SK-N-SH (cell line): ENCODE measurements at regions not wholly inside any gene's neighbourhood (a gene's known extent, or its start where the extent isn't known, plus 50 kb on each side); places are given as distances from the start of the nearest gene placed in this dataset.

ENCODE experiments used
- CTCF ChIA-PET: fragments of 300-600, 350-600 bp; formaldehyde crosslinking; extraction: SDS; loops from one replicate; lab custom pipeline; 2021; lab: Yijun Ruan, JAX
- POLR2A ChIA-PET: fragments of 350-600 bp; sonication (Branson Sonifier 250); formaldehyde crosslinking; extraction: SDS; loops from one replicate; lab custom pipeline; 2020; ENCODE audit warnings: antibody characterized with exemption, inconsistent platforms; lab: Yijun Ruan, JAX
- DNase-seq: peaks from one replicate; pipeline ENCODE4 v3.0.0; 2012
- H2AFZ ChIP-seq: fragments of 200-600 bp; sonication (generic); 2 replicates; pipeline ENCODE4 v1.8.1; 2016; ENCODE audit warnings: antibody characterized with exemption, mild to moderate bottlenecking, low read depth
- H3F3A ChIP-seq: fragments of 200-600 bp; sonication (generic); replicated peaks from 2 replicates; pipeline ENCODE3; 2016; ENCODE audit warnings: antibody characterized with exemption, mild to moderate bottlenecking; ENCODE audit not compliant: insufficient read depth
- H3K27ac ChIP-seq, 2 experiments: fragments of 200-500 bp in 1 of 2; fragments of 200-600 bp in 1 of 2; sonication (Bioruptor generic) in 1 of 2; sonication (generic), shearing (Covaris generic) in 1 of 2; 2 replicates each; pipeline versions ENCODE4 v1.5.1 to v1.6.1; 2014 to 2016; ENCODE audit warnings: low read depth in 2 of 2, inconsistent platforms in 1 of 2, low read length in 1 of 2, mild to moderate bottlenecking in 1 of 2, mixed read lengths in 1 of 2
- H3K27me3 ChIP-seq: fragments of 200-600 bp; sonication (generic), shearing (Covaris generic); 2 replicates; pipeline ENCODE4 v1.6.1; 2016; ENCODE audit warnings: mixed run types; ENCODE audit not compliant: insufficient read depth
- H3K36me3 ChIP-seq, 2 experiments: fragments of 200-500 bp in 1 of 2; fragments of 200-600 bp in 1 of 2; sonication (Bioruptor generic) in 1 of 2; sonication (generic) in 1 of 2; replicated peaks in 1 of 2; 2 replicates each; pipeline versions ENCODE3 to v1.5.1; 2014 to 2016; ENCODE audit warnings: low read length in 1 of 2, mild to moderate bottlenecking in 1 of 2; ENCODE audit not compliant: insufficient read depth in 2 of 2, control insufficient read depth in 1 of 2
- H3K4me1 ChIP-seq, 2 experiments: fragments of 200-500 bp in 1 of 2; fragments of 200-600 bp in 1 of 2; sonication (Bioruptor generic) in 1 of 2; sonication (generic), shearing (Covaris generic) in 1 of 2; 2 replicates each; pipeline versions ENCODE4 v1.5.1 to v1.6.1; 2014 to 2016; ENCODE audit warnings: low read depth in 1 of 2, low read length in 1 of 2, mixed run types in 1 of 2; ENCODE audit not compliant: insufficient read depth in 2 of 2, control insufficient read depth in 1 of 2
- H3K4me2 ChIP-seq: fragments of 200-600 bp; sonication (generic), shearing (Covaris generic); 2 replicates; pipeline ENCODE4 v1.6.1; 2017; ENCODE audit warnings: mixed run types
- H3K4me3 ChIP-seq, 2 experiments: fragments of 200-500 bp in 1 of 2; fragments of 200-600 bp in 1 of 2; sonication (Bioruptor generic) in 1 of 2; sonication (generic), shearing (Covaris generic) in 1 of 2; 2 replicates each; pipeline versions ENCODE4 v1.5.1 to v1.8.1; 2014 to 2016; ENCODE audit warnings: low read depth in 2 of 2, inconsistent platforms in 1 of 2, low read length in 1 of 2, mild to moderate bottlenecking in 1 of 2, mixed read lengths in 1 of 2, moderate library complexity in 1 of 2
- H3K79me2 ChIP-seq: fragments of 200-600 bp; sonication (generic); 2 replicates; pipeline ENCODE4 v1.8.1; 2017; ENCODE audit warnings: mild to moderate bottlenecking; ENCODE audit not compliant: insufficient read depth
- H3K9ac ChIP-seq: fragments of 200-600 bp; sonication (generic); 2 replicates; pipeline ENCODE4 v1.6.1; 2017; ENCODE audit warnings: mixed run types
- H3K9me2 ChIP-seq: fragments of 200-600 bp; sonication (generic); 2 replicates; pipeline ENCODE4 v1.6.1; 2017; ENCODE audit warnings: mixed run types
- H3K9me3 ChIP-seq: fragments of 200-600 bp; sonication (generic); 2 replicates; pipeline ENCODE4 v1.6.1; 2017; ENCODE audit warnings: mixed run types, mild to moderate bottlenecking, moderate library complexity
- H4K20me1 ChIP-seq: fragments of 200-600 bp; sonication (generic); 2 replicates; pipeline ENCODE4 v1.6.1; 2017; ENCODE audit warnings: mild to moderate bottlenecking, mixed run types; ENCODE audit not compliant: insufficient read depth
- CTCF ChIP-seq: fragments of 200-600 bp; sonication (generic); IDR thresholded peaks from 2 replicates; pipeline ENCODE4 v1.6.1; 2017; ENCODE audit warnings: antibody characterized with exemption, mild to moderate bottlenecking, moderate library complexity
- ELF1 ChIP-seq: IDR thresholded peaks from 2 replicates; pipeline ENCODE4 v1.4.0; 2012
- EP300 ChIP-seq, 2 experiments: IDR thresholded peaks; 2 replicates each; pipeline versions ENCODE4 v1.4.0 to v1.6.1; 2012; ENCODE audit warnings: borderline replicate concordance in 1 of 2, low read depth in 1 of 2, low read length in 1 of 2
- FOXJ3 ChIP-seq: sonication (generic); formaldehyde crosslinking; IDR thresholded peaks from 2 replicates; pipeline ENCODE4 v1.5.1; 2020; ENCODE audit warnings: mild to moderate bottlenecking, missing genetic modification reagents
- GABPA ChIP-seq: IDR thresholded peaks from 2 replicates; pipeline ENCODE4 v1.4.0; 2012; ENCODE audit warnings: low read depth, mild to moderate bottlenecking
- NFIC ChIP-seq: IDR thresholded peaks from 2 replicates; pipeline ENCODE4 v1.4.0; 2012; ENCODE audit warnings: borderline replicate concordance
- NRF1 ChIP-seq: IDR thresholded peaks from 2 replicates; pipeline ENCODE4 v1.6.1; 2012; ENCODE audit warnings: low read depth, mild to moderate bottlenecking, low read length
- POLR2AphosphoS5 ChIP-seq: IDR thresholded peaks from 2 replicates; pipeline ENCODE4 v1.6.1; 2012; ENCODE audit warnings: low read depth, low read length
- RCOR1 ChIP-seq: fragments of 150-350 bp; IDR thresholded peaks from 2 replicates; pipeline ENCODE4 v1.6.1; 2017; ENCODE audit warnings: antibody characterized with exemption, low read length
- REST ChIP-seq: IDR thresholded peaks from 2 replicates; pipeline ENCODE4 v1.6.1; 2012; ENCODE audit warnings: mild to moderate bottlenecking, low read depth, low read length, moderate library complexity
- RXRA ChIP-seq: IDR thresholded peaks from 2 replicates; pipeline ENCODE4 v1.4.0; 2012; ENCODE audit warnings: low read depth, mild to moderate bottlenecking, borderline replicate concordance
- SIN3A ChIP-seq: IDR thresholded peaks from 2 replicates; pipeline ENCODE4 v1.6.1; 2012; ENCODE audit warnings: low read depth, mild to moderate bottlenecking, low read length, moderate library complexity, borderline replicate concordance
- USF2 ChIP-seq: fragments of 150-350 bp; IDR thresholded peaks from 2 replicates; pipeline ENCODE4 v1.6.1; 2017; ENCODE audit warnings: antibody characterized with exemption, low read length, low read depth, borderline replicate concordance
- YY1 ChIP-seq: IDR thresholded peaks from 2 replicates; pipeline ENCODE4 v1.4.0; 2012; ENCODE audit warnings: low read depth, mild to moderate bottlenecking
- WGBS: methylation state at CpG from one replicate; pipeline ENCODE4 v1.1.6; 2017; ENCODE audit warnings: low lambda C conversion rate; 5-methylcytosine and 5-hydroxymethylcytosine counted together
- TF ChIP-seq, protein P1 (sequence below): IDR thresholded peaks from 2 replicates; pipeline ENCODE4 v1.4.0; 2012; ENCODE audit warnings: low read depth, borderline replicate concordance

- WGBS: 67% methylated on average over 1 of the region's 1 CpG
- H3F3A ChIP-seq: no peaks in the 10 kb centered on the region
- H4K20me1 ChIP-seq: no peaks in the 10 kb centered on the region
- no peak overlapping the region for H3K9ac ChIP-seq
- H3K9me3 ChIP-seq: no peaks in the 10 kb centered on the region
- no peak overlapping the region for H3K4me2 ChIP-seq
- H3K27ac ChIP-seq: no peak overlapping the region
- no peaks in the 10 kb centered on the region; a peak in 1 of 4 replicates for H3K4me1 ChIP-seq
- H3K9me2 ChIP-seq: no peaks in the 10 kb centered on the region
- CTCF ChIA-PET: no interaction called here
- no peaks in the 10 kb centered on the region for H3K79me2 ChIP-seq
- H3K27me3 ChIP-seq: no peaks in the 10 kb centered on the region
- H3K4me3 ChIP-seq: no peak overlapping the region
- no peak for DNase-seq
- no peaks in the 10 kb centered on the region for H3K36me3 ChIP-seq
- H2AFZ ChIP-seq: no peak overlapping the region
- POLR2A ChIA-PET: no interaction called here
- TF ChIP-seq RCOR1 (no peak), ELF1 (no peak), NFIC (no peak), RXRA (no peak), POLR2AphosphoS5 (no peak), FOXJ3 (CRISPR knock-in tag) (no peak), USF2 (no peak), GABPA (no peak), EP300 (IDR thresholded peaks at IDR 0.05; ENCODE audit: borderline replicate concordance in 1 of 2, low read depth in 1 of 2, low read length in 1 of 2) (no peak), NRF1 (no peak), SIN3A (no peak), CTCF (no peak), YY1 (no peak), REST (no peak)
- TF ChIP-seq, protein P1, sequence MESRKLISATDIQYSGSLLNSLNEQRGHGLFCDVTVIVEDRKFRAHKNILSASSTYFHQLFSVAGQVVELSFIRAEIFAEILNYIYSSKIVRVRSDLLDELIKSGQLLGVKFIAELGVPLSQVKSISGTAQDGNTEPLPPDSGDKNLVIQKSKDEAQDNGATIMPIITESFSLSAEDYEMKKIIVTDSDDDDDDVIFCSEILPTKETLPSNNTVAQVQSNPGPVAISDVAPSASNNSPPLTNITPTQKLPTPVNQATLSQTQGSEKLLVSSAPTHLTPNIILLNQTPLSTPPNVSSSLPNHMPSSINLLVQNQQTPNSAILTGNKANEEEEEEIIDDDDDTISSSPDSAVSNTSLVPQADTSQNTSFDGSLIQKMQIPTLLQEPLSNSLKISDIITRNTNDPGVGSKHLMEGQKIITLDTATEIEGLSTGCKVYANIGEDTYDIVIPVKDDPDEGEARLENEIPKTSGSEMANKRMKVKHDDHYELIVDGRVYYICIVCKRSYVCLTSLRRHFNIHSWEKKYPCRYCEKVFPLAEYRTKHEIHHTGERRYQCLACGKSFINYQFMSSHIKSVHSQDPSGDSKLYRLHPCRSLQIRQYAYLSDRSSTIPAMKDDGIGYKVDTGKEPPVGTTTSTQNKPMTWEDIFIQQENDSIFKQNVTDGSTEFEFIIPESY: no peak
Measured at GRCh38 chr1:198423673-198424072, 116.8 kb downstream of the ATP6V1G3 start.
